ENCODE measurements at regions not wholly inside any gene's neighbourhood (a gene's known extent, or its start where the extent isn't known, plus 50 kb on each side); places are given as distances from the start of the nearest gene placed in this dataset.

GRCh38 chr1:34425046-34425445 lies 248.3 kb downstream of the C1orf94 start:
- no peak for TF ChIP-seq CTCF (IDR thresholded peaks at IDR 0.05)
- H3K9me3 ChIP-seq = no peaks in the 10 kb centered on the region
- 87 to 90% methylated on average over 5 of the region's 5 CpGs for WGBS, 2 donors

GRCh38 chr1:34425785-34426184 lies 249.1 kb downstream of the C1orf94 start:
- Histone ChIP-seq H3K27me3 (no peaks in the 10 kb centered on the region), H3K36me3 (no peaks in the 10 kb centered on the region), H3K9me3 (no peaks in the 10 kb centered on the region), H3K4me1 (no peaks in the 10 kb centered on the region), H3K27ac (no peak overlapping the region), H3K4me3 (no peak overlapping the region)
- peak in 1 of 2 donors; percentile 16 for DNase-seq (ENCODE audit: low spot score in 2 of 2)
- TF ChIP-seq EP300 (IDR thresholded peaks at IDR 0.05) = no peak
- TF ChIP-seq CTCF (IDR thresholded peaks at IDR 0.05) = no peak
- TF ChIP-seq POLR2A (IDR thresholded peaks at IDR 0.05) = no peak
- 36 to 56% methylated on average over 2 of the region's 2 CpGs for WGBS, 2 donors

More at GRCh38 chr1:34425046-34425445, 248.3 kb downstream of the C1orf94 start:
- Histone ChIP-seq H3K27me3 (no peaks in the 10 kb centered on the region), H3K36me3 (no peaks in the 10 kb centered on the region), H3K4me1 (no peaks in the 10 kb centered on the region), H3K27ac (no peak overlapping the region), H3K4me3 (no peak overlapping the region)
- no peak for DNase-seq (ENCODE audit: low spot score in 2 of 2)

- Histone ChIP-seq H3K27ac (no peak overlapping the region), H3K36me3 (no peaks in the 10 kb centered on the region), H3K27me3 (no peaks in the 10 kb centered on the region), H3K9me3 (no peaks in the 10 kb centered on the region), H3K4me3 (no peak overlapping the region), H3K4me1 (no peaks in the 10 kb centered on the region)
- no peak for TF ChIP-seq CTCF (IDR thresholded peaks at IDR 0.05)
- TF ChIP-seq EP300 (IDR thresholded peaks at IDR 0.05) = no peak
- TF ChIP-seq POLR2A (IDR thresholded peaks at IDR 0.05) = no peak
- DNase-seq (ENCODE audit: low spot score in 2 of 2) = no peak
Measured at GRCh38 chr1:34426325-34426896, 249.7 kb downstream of the C1orf94 start.

GRCh38 chr1:34427170-34427569 lies 250.5 kb downstream of the C1orf94 start:
- WGBS, 2 donors = 83 to 94% methylated on average over 4 of the region's 4 CpGs
- Histone ChIP-seq H3K27me3 (no peaks in the 10 kb centered on the region), H3K4me3 (no peak overlapping the region), H3K36me3 (no peaks in the 10 kb centered on the region), H3K27ac (no peak overlapping the region), H3K4me1 (no peaks in the 10 kb centered on the region), H3K9me3 (no peaks in the 10 kb centered on the region)
- TF ChIP-seq POLR2A (IDR thresholded peaks at IDR 0.05) (no peak), CTCF (IDR thresholded peaks at IDR 0.05) (no peak), EP300 (IDR thresholded peaks at IDR 0.05) (no peak)
- no peak for DNase-seq (ENCODE audit: low spot score in 2 of 2)

GRCh38 chr1:34433099-34433498 lies 256.4 kb downstream of the C1orf94 start:
- Histone ChIP-seq H3K4me3 (no peak overlapping the region), H3K27me3 (no peaks in the 10 kb centered on the region), H3K36me3 (no peaks in the 10 kb centered on the region), H3K9me3 (no peaks in the 10 kb centered on the region), H3K27ac (no peak overlapping the region), H3K4me1 (no peaks in the 10 kb centered on the region)
- 82% methylated on average over 5 of the region's 5 CpGs for WGBS, 2 donors
- no peak for DNase-seq (ENCODE audit: low spot score in 2 of 2)
- TF ChIP-seq CTCF (IDR thresholded peaks at IDR 0.05) (no peak), POLR2A (IDR thresholded peaks at IDR 0.05) (no peak), EP300 (IDR thresholded peaks at IDR 0.05) (no peak)
